ENCODE measurements at regions not wholly inside any gene's neighbourhood (a gene's known extent, or its start where the extent isn't known, plus 50 kb on each side); places are given as distances from the start of the nearest gene placed in this dataset.

GRCh38 chr5:45093377-45093776 is 284.6 kb downstream of the MRPS30 start:
- Mint-ChIP-seq H3K4me1 (no peaks in the 10 kb centered on the region), H3K4me3 (no peak overlapping the region), H3K27ac (ENCODE audit: unreplicated experiment) (no peak overlapping the region), H3K36me3 (ENCODE audit: low read depth) (no peaks in the 10 kb centered on the region), H3K9me3 (no peaks in the 10 kb centered on the region), H3K27me3 (ENCODE audit: low read depth) (no peaks in the 10 kb centered on the region)
- no peak for TF ChIP-seq CTCF (conservative IDR thresholded peaks at IDR 0.05)
- DNase-seq (ENCODE audit: low read depth, low spot score) = no peak

GRCh38 chr5:45094876-45095440 is 286.2 kb downstream of the MRPS30 start:
- Mint-ChIP-seq H3K9me3 (no peaks in the 10 kb centered on the region), H3K4me3 (no peak overlapping the region), H3K36me3 (ENCODE audit: low read depth) (no peaks in the 10 kb centered on the region), H3K4me1 (no peaks in the 10 kb centered on the region), H3K27me3 (ENCODE audit: low read depth) (no peaks in the 10 kb centered on the region), H3K27ac (ENCODE audit: unreplicated experiment) (no peak overlapping the region)
- TF ChIP-seq CTCF (conservative IDR thresholded peaks at IDR 0.05) = no peak
- no peak for DNase-seq (ENCODE audit: low read depth, low spot score)

- TF ChIP-seq CTCF (conservative IDR thresholded peaks at IDR 0.05) = no peak
- no peak overlapping the region for H3K4me3 Mint-ChIP-seq
These were observed 289.7 kb downstream of the MRPS30 start for GRCh38 chr5:45098483-45098882.

GRCh38 chr5:45101146-45101545 is 292.4 kb downstream of the MRPS30 start:
- H3K36me3 Mint-ChIP-seq (ENCODE audit: low read depth) = no peaks in the 10 kb centered on the region
- no peaks in the 10 kb centered on the region for H3K27me3 Mint-ChIP-seq (ENCODE audit: low read depth)
- no peak overlapping the region for H3K4me3 Mint-ChIP-seq
- H3K9me3 Mint-ChIP-seq = peaks cover 4% of the 10 kb centered on the region
- H3K27ac Mint-ChIP-seq (ENCODE audit: unreplicated experiment) = no peak overlapping the region
- H3K4me1 Mint-ChIP-seq = no peaks in the 10 kb centered on the region
- TF ChIP-seq CTCF (conservative IDR thresholded peaks at IDR 0.05) = no peak
- DNase-seq (ENCODE audit: low read depth, low spot score) = no peak

More at GRCh38 chr5:45098483-45098882, 289.7 kb downstream of the MRPS30 start:
- no peaks in the 10 kb centered on the region for H3K27me3 Mint-ChIP-seq (ENCODE audit: low read depth)
- peaks cover 4% of the 10 kb centered on the region for H3K9me3 Mint-ChIP-seq
- no peak overlapping the region for H3K27ac Mint-ChIP-seq (ENCODE audit: unreplicated experiment)
- DNase-seq (ENCODE audit: low read depth, low spot score) = no peak
- H3K4me1 Mint-ChIP-seq = no peaks in the 10 kb centered on the region
- H3K36me3 Mint-ChIP-seq (ENCODE audit: low read depth) = no peaks in the 10 kb centered on the region

GRCh38 chr5:45105491-45105994 is 296.8 kb downstream of the MRPS30 start:
- no peaks in the 10 kb centered on the region for H3K27me3 Mint-ChIP-seq (ENCODE audit: low read depth)
- H3K4me1 Mint-ChIP-seq = peaks cover 4% of the 10 kb centered on the region
- H3K9me3 Mint-ChIP-seq = peaks cover 4% of the 10 kb centered on the region
- DNase-seq (ENCODE audit: low read depth, low spot score) = no peak
- TF ChIP-seq CTCF (conservative IDR thresholded peaks at IDR 0.05) = no peak
- no peak overlapping the region for H3K27ac Mint-ChIP-seq (ENCODE audit: unreplicated experiment)
- no peaks in the 10 kb centered on the region for H3K36me3 Mint-ChIP-seq (ENCODE audit: low read depth)
- no peak overlapping the region for H3K4me3 Mint-ChIP-seq
